ENCODE measurements at regions not wholly inside any gene's neighbourhood (a gene's known extent, or its start where the extent isn't known, plus 50 kb on each side); places are given as distances from the start of the nearest gene placed in this dataset.
"Not testable (repeated sequence)": the region's sequence is repeated elsewhere in the genome, so short reads cannot be mapped to it uniquely, and the experiment has no call there.

DNA sequence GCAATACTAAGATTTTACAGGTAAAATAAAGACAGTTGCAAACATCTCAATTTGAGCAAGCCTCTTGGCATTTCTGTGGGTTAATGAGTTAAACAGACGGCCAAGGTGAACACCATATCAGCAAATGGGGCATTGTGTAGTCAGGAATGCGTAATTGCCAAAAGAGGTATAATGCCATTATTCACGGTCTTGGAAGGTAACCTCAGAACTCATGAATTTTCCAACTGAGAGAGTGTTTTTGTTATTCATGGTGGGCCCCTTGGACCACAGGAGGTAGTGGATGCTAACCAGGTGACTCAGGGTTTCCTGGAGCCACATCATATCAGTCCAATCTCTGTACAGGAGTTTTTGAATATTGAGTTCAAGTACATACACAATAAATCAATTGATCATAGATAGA lies 368.0 kb upstream of the TECRL start:
- H3K4me1 Mint-ChIP-seq: no peaks in the 10 kb centered on the region
- H3K9me3 Mint-ChIP-seq: no peaks in the 10 kb centered on the region
- no peak for ATAC-seq
- no peaks in the 10 kb centered on the region for H3K27me3 Mint-ChIP-seq
- H3K27ac Mint-ChIP-seq: no peak overlapping the region
- H3K36me3 Mint-ChIP-seq: no peaks in the 10 kb centered on the region
- H3K4me3 Mint-ChIP-seq: no peak overlapping the region

GRCh38 chr4:64776820-64777219 lies 367.6 kb upstream of the TECRL start:
- Mint-ChIP-seq H3K9me3 (no peaks in the 10 kb centered on the region), H3K36me3 (no peaks in the 10 kb centered on the region), H3K27ac (no peak overlapping the region), H3K4me1 (no peaks in the 10 kb centered on the region), H3K27me3 (no peaks in the 10 kb centered on the region), H3K4me3 (no peak overlapping the region)
- no peak for ATAC-seq

GRCh38 chr4:64774626-64775025 lies 365.4 kb upstream of the TECRL start:
- no peaks in the 10 kb centered on the region for H3K4me1 Mint-ChIP-seq
- H3K9me3 Mint-ChIP-seq: no peaks in the 10 kb centered on the region
- H3K27me3 Mint-ChIP-seq: no peaks in the 10 kb centered on the region
- H3K4me3 Mint-ChIP-seq: no peak overlapping the region
- ATAC-seq: no peak
- H3K36me3 Mint-ChIP-seq: no peaks in the 10 kb centered on the region
- no peak overlapping the region for H3K27ac Mint-ChIP-seq

DNA sequence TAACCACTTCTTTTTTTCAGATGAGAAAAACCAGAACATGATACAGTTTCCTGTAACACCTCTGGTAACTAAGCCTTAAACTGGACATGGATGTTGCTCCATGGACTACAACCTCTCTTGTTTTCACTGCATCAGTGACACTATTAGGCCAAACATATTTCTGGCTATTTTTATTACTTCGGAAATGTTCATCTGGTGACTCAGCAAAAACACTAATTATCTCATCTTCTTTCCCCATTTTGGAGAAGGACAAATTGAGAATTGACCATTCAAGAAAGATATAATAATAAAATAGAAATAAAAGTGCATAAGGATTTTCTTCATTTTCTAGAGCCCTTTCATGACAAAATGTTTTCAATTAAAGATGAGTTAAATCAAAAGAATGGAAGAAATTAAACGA lies 361.9 kb upstream of the TECRL start:
- H3K27ac Mint-ChIP-seq: no peak overlapping the region
- no peak overlapping the region for H3K4me3 Mint-ChIP-seq
- no peaks in the 10 kb centered on the region for H3K27me3 Mint-ChIP-seq
- H3K36me3 Mint-ChIP-seq: no peaks in the 10 kb centered on the region
- no peaks in the 10 kb centered on the region for H3K4me1 Mint-ChIP-seq
- no peaks in the 10 kb centered on the region for H3K9me3 Mint-ChIP-seq
- ATAC-seq: no peak

GRCh38 chr4:64767547-64767946 lies 358.3 kb upstream of the TECRL start:
- Mint-ChIP-seq H3K36me3 (no peaks in the 10 kb centered on the region), H3K9me3 (no peaks in the 10 kb centered on the region), H3K27ac (no peak overlapping the region), H3K4me3 (no peak overlapping the region), H3K4me1 (no peaks in the 10 kb centered on the region), H3K27me3 (no peaks in the 10 kb centered on the region)
- ATAC-seq: no peak

DNA sequence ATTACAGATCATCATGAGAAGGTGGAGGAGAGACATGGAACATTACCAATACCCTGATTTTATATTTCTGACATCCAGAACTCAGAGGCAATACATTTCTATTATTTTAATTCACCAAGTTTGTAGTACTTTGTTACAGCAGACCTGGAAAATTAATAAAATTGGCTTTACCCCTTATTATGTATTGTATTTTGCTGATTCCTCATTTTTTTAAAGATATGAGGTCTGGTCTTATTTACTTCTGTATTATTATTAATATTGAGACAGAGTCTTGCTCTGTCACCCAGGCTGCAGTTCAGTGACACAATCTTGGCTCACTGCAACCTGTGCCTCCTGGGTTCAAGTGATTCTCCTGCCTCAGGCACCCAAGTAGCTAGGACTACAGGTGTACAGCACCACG lies 357.3 kb upstream of the TECRL start:
- H3K4me1 Mint-ChIP-seq: no peaks in the 10 kb centered on the region
- ATAC-seq: no peak
- no peaks in the 10 kb centered on the region for H3K36me3 Mint-ChIP-seq
- H3K27ac Mint-ChIP-seq: no peak overlapping the region
- no peaks in the 10 kb centered on the region for H3K9me3 Mint-ChIP-seq
- no peak overlapping the region for H3K4me3 Mint-ChIP-seq
- no peaks in the 10 kb centered on the region for H3K27me3 Mint-ChIP-seq

DNA sequence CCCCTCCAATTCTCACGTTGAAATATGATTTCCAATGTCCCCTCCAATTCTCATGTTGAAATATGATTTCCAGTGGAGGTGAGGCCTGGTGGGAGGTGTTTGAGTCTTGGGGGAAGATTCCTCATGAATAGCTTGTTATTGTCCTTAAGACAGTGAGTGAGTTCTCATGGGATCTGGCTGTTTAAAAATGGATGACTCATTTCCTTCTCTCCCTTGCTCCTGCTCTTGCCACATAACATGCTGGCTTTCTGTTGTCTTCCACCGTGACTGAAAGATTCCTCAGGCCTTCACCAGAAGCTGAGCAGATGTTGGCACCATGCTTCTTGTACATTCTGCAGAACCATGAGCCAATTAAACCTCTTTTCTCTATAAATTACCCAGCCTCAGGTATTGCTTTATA lies 346.8 kb upstream of the TECRL start:
- Mint-ChIP-seq H3K4me3 (no peak overlapping the region), H3K9me3 (peaks cover 17% of the 10 kb centered on the region), H3K27ac (no peak overlapping the region), H3K27me3 (no peaks in the 10 kb centered on the region), H3K4me1 (no peaks in the 10 kb centered on the region), H3K36me3 (no peaks in the 10 kb centered on the region)
- ATAC-seq: no peak

DNA sequence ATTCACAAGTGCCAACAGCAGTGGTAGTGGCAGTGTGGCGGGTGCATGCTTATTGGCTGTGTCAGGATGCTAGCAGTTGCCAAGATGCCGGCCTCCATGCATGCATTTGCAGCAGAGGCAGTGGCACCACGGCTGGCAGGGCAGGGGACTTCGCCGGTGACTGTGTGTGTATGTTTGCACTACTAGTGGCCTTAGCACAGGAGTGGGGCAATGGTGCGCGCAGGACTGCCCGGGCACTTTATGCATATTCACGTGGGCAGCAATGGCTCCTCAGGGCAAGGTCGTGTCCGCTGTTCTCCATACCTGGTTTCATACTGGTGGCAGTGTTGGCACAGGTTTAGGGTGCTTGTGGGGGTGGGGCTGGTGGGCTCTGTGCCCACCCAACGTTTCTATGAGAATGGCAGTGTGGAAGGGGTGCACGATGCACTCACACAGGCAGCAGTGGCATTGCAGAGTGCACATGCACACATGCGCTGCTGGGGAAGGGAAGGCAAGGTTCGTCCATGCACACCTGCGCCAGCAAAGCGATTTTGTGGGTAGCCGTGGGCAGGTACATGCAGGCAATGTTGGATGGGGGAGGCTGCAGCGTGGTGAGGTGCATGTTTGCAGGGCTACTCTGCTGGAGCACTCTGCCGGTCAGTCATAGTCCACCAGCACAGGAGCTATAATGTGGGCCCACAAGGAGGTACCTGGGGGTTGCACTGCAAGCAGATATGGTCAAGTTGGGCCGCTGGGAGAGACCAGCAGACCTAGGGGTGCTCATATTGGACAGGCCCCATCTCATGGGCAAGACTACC lies 338.9 kb upstream of the TECRL start:
- H3K4me3 Mint-ChIP-seq: no peak overlapping the region
- no peak for ATAC-seq
- H3K9me3 Mint-ChIP-seq: peaks cover 9% of the 10 kb centered on the region
- H3K27me3 Mint-ChIP-seq: no peaks in the 10 kb centered on the region
- H3K4me1 Mint-ChIP-seq: no peaks in the 10 kb centered on the region
- no peaks in the 10 kb centered on the region for H3K36me3 Mint-ChIP-seq
- H3K27ac Mint-ChIP-seq: no peak overlapping the region

DNA sequence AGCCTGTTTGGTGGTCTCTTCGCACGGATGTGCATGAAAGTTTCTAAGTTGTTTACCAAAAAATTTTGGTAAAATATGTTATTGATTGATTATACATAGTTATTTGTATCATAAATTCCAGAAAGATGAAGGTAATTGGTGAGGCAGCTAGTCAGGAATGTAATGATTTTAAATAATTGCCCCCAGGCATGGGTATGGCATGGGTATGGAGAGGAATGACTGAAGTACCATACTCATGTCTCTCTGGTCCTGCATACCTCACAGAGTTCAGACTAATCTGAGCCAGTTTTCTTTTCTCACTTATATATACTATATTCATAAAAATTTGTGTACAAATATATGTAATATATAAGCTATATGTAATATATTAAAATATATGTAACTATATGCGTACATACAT lies 329.0 kb upstream of the TECRL start:
- no peak overlapping the region for H3K27ac Mint-ChIP-seq
- ATAC-seq: no peak
- no peaks in the 10 kb centered on the region for H3K9me3 Mint-ChIP-seq
- no peaks in the 10 kb centered on the region for H3K36me3 Mint-ChIP-seq
- H3K4me1 Mint-ChIP-seq: no peaks in the 10 kb centered on the region
- no peaks in the 10 kb centered on the region for H3K27me3 Mint-ChIP-seq
- H3K4me3 Mint-ChIP-seq: no peak overlapping the region

GRCh38 chr4:64737854-64738138 lies 328.5 kb upstream of the TECRL start:
- not testable (repeated sequence) for H3K9me3 Mint-ChIP-seq, ATAC-seq, H3K4me1 Mint-ChIP-seq, H3K4me3 Mint-ChIP-seq, H3K27me3 Mint-ChIP-seq, H3K36me3 Mint-ChIP-seq, H3K27ac Mint-ChIP-seq

GRCh38 chr4:64737026-64737853 lies 328.0 kb upstream of the TECRL start:
- Mint-ChIP-seq H3K36me3 (no peaks in the 10 kb centered on the region), H3K4me1 (no peaks in the 10 kb centered on the region), H3K27me3 (no peaks in the 10 kb centered on the region), H3K9me3 (peaks cover 2% of the 10 kb centered on the region), H3K4me3 (no peak overlapping the region), H3K27ac (no peak overlapping the region)
- ATAC-seq: no peak

GRCh38 chr4:64729561-64729960 lies 320.3 kb upstream of the TECRL start:
- Mint-ChIP-seq H3K4me1 (no peaks in the 10 kb centered on the region), H3K27ac (no peak overlapping the region), H3K9me3 (peaks cover 2% of the 10 kb centered on the region), H3K4me3 (no peak overlapping the region), H3K36me3 (no peaks in the 10 kb centered on the region), H3K27me3 (no peaks in the 10 kb centered on the region)
- no peak for ATAC-seq

DNA sequence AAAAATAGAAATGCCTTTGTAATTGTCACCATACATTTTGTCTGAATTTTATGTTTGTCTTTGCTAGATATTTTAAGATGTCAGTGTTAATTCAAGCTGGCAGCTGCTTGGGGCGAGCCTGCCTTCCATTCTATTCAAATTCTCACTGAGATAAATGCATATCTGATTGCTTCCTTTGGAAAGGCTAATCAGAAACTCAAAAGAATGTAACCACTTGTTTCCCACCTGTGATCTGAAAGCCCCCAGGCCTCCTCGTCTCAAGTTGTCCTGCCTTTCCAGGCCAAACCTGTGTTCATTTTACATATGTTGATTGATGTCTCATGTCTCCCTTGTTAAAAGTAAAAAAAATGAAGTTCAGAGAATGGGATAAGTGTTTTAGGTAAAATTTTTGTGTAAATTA lies 318.7 kb upstream of the TECRL start:
- peaks cover 2% of the 10 kb centered on the region for H3K9me3 Mint-ChIP-seq
- H3K27me3 Mint-ChIP-seq: no peaks in the 10 kb centered on the region
- no peak overlapping the region for H3K27ac Mint-ChIP-seq
- no peaks in the 10 kb centered on the region for H3K36me3 Mint-ChIP-seq
- no peak overlapping the region for H3K4me3 Mint-ChIP-seq
- no peaks in the 10 kb centered on the region for H3K4me1 Mint-ChIP-seq
- ATAC-seq: no peak

DNA sequence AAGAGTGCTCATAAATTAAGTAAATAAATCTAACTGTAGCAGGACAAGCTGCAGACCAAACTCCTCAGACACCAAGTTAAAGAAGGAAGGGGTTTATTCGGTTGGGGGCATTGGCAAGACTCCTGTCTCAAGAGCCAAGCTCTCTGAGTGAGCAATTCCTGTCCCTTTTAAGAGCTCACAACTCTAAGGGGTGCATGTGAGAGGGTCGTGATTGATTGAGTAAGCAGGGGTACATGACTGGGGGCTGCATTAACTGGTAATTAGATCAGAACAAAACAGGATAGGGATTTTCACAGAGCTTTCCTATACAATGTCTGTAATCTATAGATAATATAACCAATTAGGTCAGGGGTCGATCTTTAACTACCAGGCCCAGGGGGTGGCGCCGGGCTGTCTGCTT lies 318.1 kb upstream of the TECRL start:
- H3K9me3 Mint-ChIP-seq, H3K4me3 Mint-ChIP-seq, ATAC-seq, H3K4me1 Mint-ChIP-seq, H3K27me3 Mint-ChIP-seq, H3K27ac Mint-ChIP-seq, H3K36me3 Mint-ChIP-seq: not testable (repeated sequence)

DNA sequence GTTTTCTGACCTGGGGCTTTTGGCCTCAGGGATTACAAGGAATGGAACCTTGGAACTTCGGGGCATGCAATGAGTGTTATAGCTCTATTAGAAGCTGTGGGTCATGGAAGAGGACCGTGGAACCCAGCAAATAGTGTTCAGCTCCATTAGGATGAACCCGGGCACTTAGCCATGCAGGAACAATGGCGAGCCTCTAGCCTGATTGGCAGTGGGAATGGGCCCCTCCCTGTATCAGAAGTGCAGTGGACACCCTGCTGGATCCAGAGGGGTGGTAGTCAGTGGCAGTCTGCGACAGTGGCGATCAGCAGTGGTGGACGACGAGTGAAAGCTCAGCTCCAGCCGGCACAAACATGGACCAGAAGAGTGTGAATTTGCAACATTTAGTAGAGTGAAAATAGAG lies 315.4 kb upstream of the TECRL start:
- H3K27me3 Mint-ChIP-seq: no peaks in the 10 kb centered on the region
- no peaks in the 10 kb centered on the region for H3K4me1 Mint-ChIP-seq
- H3K27ac Mint-ChIP-seq: no peak overlapping the region
- H3K4me3 Mint-ChIP-seq: no peak overlapping the region
- H3K9me3 Mint-ChIP-seq: no peaks in the 10 kb centered on the region
- no peaks in the 10 kb centered on the region for H3K36me3 Mint-ChIP-seq
- no peak for ATAC-seq

DNA sequence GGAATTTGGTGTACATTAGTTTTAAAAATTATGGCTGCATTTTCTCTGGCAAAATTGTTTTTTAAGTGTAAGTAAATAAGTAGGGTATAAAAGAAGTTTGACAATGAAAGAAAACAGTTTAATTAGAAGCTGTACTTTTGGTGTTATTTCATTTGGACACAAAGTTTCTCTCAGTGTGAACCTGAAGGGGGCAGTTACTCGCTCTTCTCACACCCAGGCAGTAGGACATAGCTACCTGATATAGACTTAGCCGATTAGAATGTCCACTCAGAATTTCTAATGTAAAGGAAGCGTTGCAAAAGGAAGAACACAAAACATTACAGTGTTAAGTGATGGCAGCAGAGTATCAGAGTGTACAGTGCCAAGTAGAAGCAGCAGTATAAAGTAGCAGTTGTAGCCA lies 311.9 kb upstream of the TECRL start:
- Mint-ChIP-seq H3K36me3 (no peaks in the 10 kb centered on the region), H3K9me3 (no peaks in the 10 kb centered on the region), H3K27ac (no peak overlapping the region), H3K27me3 (no peaks in the 10 kb centered on the region), H3K4me1 (no peaks in the 10 kb centered on the region), H3K4me3 (no peak overlapping the region)
- ATAC-seq: no peak

All from stimulated activated memory B cell treated with anti-CD40 and anti-IgM and Interleukin-4, amounts not matched to agents 10 μg/mL and 1 μg/mL and 100 μg/mL, for 72 hours (primary cell).